ENCODE measurements at regions not wholly inside any gene's neighbourhood (a gene's known extent, or its start where the extent isn't known, plus 50 kb on each side); places are given as distances from the start of the nearest gene placed in this dataset.

- no peak for TF ChIP-seq CTCF (IDR thresholded peaks at IDR 0.05)
- no peak for TF ChIP-seq POLR2AphosphoS5 (IDR thresholded peaks at IDR 0.05; ENCODE audit: low read depth, low read length)
- TF ChIP-seq TCF7L2 (IDR thresholded peaks at IDR 0.05; ENCODE audit: low read depth, low read length) = no peak
- TF ChIP-seq REST (IDR thresholded peaks at IDR 0.05; ENCODE audit: insufficient read depth in 1 of 2, low read depth in 2 of 2, low read length in 1 of 2) = no peak
- TF ChIP-seq SIN3A (IDR thresholded peaks at IDR 0.05; ENCODE audit: borderline replicate concordance, insufficient read depth, low read depth, low read length) = no peak
Observed at GRCh38 chr16:47925811-47926460, 229.9 kb downstream of the ABCC12 start.
